Hypothalamus (tissue), 51 donors: ENCODE measurements at regions not wholly inside any gene's neighbourhood (a gene's known extent, or its start where the extent isn't known, plus 50 kb on each side); places are given as distances from the start of the nearest gene placed in this dataset.

Source experiments
- DNase-seq, 51 donors: peaks; one replicate each; lab custom pipeline; 2025; lab: John Stamatoyannopoulos, UW

- no peak for DNase-seq
Measured at GRCh38 chr1:104921525-104921924, 1171.8 kb downstream of the AMY1C start.

- no peak for DNase-seq
Measured at GRCh38 chr1:104923075-104923474, 1173.4 kb downstream of the AMY1C start.

- DNase-seq: no peak
Measured at GRCh38 chr1:104929280-104929679, 1179.6 kb downstream of the AMY1C start.

GRCh38 chr1:104932030-104932915 is 1182.6 kb downstream of the AMY1C start:
- no peak for DNase-seq

- no peak for DNase-seq
Measured at GRCh38 chr1:104932949-104933679, 1183.4 kb downstream of the AMY1C start.

- DNase-seq: no peak
Measured at GRCh38 chr1:104933846-104934245, 1184.1 kb downstream of the AMY1C start.

- no peak for DNase-seq
Measured at GRCh38 chr1:104945406-104945805, 1195.7 kb downstream of the AMY1C start.

GRCh38 chr1:104946558-104947210 is 1197.0 kb downstream of the AMY1C start:
- no peak for DNase-seq

GRCh38 chr1:104953555-104953954 is 1203.9 kb downstream of the AMY1C start:
- no peak for DNase-seq

- no peak for DNase-seq
Measured at GRCh38 chr1:104973516-104973915, 1223.8 kb downstream of the AMY1C start.

GRCh38 chr1:104979651-104980050 is 1230.0 kb downstream of the AMY1C start:
- DNase-seq: no peak

GRCh38 chr1:104987210-104987609 is 1237.5 kb downstream of the AMY1C start:
- DNase-seq: no peak

GRCh38 chr1:104989012-104989411 is 1239.3 kb downstream of the AMY1C start:
- no peak for DNase-seq

GRCh38 chr1:104991702-104992101 is 1242.0 kb downstream of the AMY1C start:
- no peak for DNase-seq

- DNase-seq: no peak
Measured at GRCh38 chr1:105000793-105001192, 1251.1 kb downstream of the AMY1C start.

GRCh38 chr1:105004515-105004914 is 1254.8 kb downstream of the AMY1C start:
- no peak for DNase-seq

GRCh38 chr1:105005594-105006195 is 1256.0 kb downstream of the AMY1C start:
- DNase-seq: no peak

- DNase-seq: no peak
Measured at GRCh38 chr1:105017587-105017986, 1267.9 kb downstream of the AMY1C start.

GRCh38 chr1:105023719-105024118 is 1274.0 kb downstream of the AMY1C start:
- no peak for DNase-seq

- DNase-seq: no peak
Measured at GRCh38 chr1:105027838-105028471, 1278.3 kb downstream of the AMY1C start.
